ENCODE measurements at regions not wholly inside any gene's neighbourhood (a gene's known extent, or its start where the extent isn't known, plus 50 kb on each side); places are given as distances from the start of the nearest gene placed in this dataset.

DNA sequence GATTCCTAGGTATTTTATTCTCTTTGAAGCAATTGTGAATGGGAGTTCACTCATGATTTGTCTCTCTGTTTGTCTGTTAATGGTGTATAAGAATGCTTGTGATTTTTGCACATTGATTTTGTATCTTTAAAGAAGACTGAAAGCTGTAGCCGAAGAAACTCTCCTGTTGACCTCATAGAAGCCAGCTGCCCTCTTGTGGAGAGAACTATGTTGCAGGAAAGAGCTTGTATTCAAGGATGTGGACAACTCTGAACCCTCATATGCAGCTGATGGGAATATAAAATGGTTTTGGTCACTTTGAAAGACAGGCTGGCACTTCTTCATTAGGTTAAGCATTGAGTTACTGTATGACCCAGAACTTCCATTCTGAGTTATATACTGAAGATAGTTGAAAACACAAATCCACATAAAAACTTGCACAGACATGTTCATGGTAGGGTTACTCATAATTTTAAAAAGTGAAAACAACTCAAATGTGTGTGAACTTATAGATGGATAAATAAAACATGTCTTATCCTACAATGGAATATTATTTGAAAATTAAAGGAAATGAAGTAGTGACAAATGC is 65.8 kb upstream of the SLITRK6 start:
- no peak for DNase-seq

DNA sequence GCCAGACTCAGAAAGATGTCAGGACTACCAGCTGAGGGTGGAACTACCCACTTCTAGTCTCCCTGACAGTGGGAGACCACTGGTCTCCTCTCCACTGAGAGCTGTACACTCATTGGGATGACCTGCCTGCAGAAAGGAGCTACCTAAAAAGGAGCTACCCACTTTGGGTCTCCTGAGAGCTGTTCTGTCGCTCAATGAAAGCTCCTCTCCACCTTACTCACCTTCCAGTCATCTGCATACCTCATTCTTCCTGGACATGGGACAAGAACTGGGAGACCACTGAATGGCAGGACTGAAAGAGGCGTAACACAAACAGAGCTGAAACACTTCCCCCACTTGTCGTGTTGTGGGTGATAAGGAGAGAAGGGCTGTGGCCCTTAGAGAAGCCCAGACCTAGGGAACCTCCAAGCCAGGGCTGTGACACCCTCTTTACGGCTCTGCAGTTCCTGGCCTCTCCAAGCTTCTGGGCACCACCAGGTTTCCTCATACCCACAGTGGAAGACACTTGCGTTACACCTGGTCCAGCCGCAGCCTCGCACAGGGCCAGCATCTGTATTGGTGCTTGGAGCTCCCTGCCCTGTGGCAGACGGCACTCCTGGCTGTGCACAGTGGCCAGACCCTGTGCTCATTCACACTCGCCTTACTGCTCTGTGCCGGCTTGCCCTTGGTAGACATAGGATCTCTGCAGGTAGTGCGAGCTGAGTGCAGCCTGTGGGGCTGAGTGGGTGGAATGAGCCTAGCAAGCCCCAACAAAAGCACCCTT is 54.9 kb upstream of the SLITRK6 start:
- DNase-seq, result no peak

DNA sequence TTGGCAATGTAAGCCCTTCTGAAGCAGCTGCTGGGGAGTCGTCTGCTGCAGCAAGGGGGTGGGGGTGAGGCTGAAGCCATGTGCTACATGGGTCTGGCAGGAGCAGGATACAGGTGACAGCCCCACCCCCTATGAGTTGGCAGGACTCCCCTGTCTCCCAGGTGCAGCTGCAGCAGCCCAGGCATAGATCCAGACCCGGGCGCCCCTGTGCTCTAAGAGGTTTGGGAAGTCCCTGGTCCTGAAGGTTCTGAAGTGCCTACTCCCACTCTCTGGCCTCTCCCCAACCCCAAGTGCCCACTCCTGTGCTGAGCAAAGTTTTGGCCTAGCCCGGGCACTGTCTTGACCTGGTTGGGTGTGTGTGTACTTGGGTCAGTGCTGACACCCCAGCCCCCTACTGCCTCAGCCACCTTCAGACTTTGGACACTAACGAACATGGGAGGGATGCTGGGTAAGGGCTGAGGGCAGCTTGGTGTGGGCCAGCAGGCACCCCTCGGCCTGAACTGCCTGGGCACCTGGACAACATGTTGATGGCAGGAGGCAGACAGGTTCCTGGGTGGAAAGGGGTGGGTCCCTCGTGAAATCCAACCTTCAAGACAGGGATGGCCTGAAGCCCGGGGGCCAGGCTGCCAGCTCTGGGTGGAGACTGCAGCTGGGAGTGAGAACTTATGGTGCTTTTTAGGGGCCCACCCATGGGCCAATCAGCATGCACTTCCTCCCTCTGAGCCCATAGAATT is 54.1 kb upstream of the SLITRK6 start:
- DNase-seq, result no peak

All from NCI-H1417 treated with DMSO at 0.1 percent for 48 hours (cell line).